ENCODE measurements at regions not wholly inside any gene's neighbourhood (a gene's known extent, or its start where the extent isn't known, plus 50 kb on each side); places are given as distances from the start of the nearest gene placed in this dataset.

DNA sequence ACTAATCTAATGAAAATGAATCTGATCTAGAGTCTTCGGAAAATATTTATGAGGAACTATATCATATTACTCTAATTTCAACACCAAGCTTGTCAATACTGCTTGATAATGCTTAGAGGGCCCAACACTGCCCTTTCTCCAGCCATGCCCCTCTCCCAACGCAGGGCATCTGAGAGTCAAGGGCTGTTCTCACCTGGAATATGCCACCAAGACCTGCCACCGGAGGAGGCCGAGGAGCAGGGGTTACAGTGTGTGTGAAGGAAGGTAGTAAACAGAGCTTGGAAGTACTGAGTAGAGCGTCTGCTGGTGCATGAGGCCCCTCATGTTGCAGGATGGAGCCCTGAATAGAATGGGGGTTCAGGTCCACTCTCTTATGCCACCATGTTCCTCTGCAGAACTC, 301.3 kb upstream of the MPDZ start:
- Histone ChIP-seq H3K4me1 (ENCODE audit: insufficient read depth, low read length, poor library complexity, severe bottlenecking) (no peaks in the 10 kb centered on the region), H3K36me3 (ENCODE audit: insufficient read depth, low read length, poor library complexity, severe bottlenecking) (no peaks in the 10 kb centered on the region), H3K9me3 (ENCODE audit: low read depth, low read length, poor library complexity, severe bottlenecking) (no peaks in the 10 kb centered on the region), H3K27ac (ENCODE audit: low read depth, low read length, poor library complexity, severe bottlenecking) (no peak overlapping the region), H3K4me3 (ENCODE audit: low read depth, low read length, poor library complexity, severe bottlenecking) (no peak overlapping the region), H3K27me3 (replicated peaks; ENCODE audit: insufficient read depth, low read depth, low read length, poor library complexity) (no peaks in the 10 kb centered on the region)
- intact Hi-C loops (cut with micrococcal nuclease; ENCODE audit: unreplicated experiment), result no loop called here
- no peak for TF ChIP-seq EZH2 (IDR thresholded peaks at IDR 0.05; ENCODE audit: borderline replicate concordance, low read depth, low read length, poor library complexity, severe bottlenecking)
- TF ChIP-seq, protein P1, sequence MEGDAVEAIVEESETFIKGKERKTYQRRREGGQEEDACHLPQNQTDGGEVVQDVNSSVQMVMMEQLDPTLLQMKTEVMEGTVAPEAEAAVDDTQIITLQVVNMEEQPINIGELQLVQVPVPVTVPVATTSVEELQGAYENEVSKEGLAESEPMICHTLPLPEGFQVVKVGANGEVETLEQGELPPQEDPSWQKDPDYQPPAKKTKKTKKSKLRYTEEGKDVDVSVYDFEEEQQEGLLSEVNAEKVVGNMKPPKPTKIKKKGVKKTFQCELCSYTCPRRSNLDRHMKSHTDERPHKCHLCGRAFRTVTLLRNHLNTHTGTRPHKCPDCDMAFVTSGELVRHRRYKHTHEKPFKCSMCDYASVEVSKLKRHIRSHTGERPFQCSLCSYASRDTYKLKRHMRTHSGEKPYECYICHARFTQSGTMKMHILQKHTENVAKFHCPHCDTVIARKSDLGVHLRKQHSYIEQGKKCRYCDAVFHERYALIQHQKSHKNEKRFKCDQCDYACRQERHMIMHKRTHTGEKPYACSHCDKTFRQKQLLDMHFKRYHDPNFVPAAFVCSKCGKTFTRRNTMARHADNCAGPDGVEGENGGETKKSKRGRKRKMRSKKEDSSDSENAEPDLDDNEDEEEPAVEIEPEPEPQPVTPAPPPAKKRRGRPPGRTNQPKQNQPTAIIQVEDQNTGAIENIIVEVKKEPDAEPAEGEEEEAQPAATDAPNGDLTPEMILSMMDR (conservative IDR thresholded peaks at IDR 0.05; ENCODE audit: low read depth, low read length), result no peak
- ChIA-PET CTCF (no interaction called here), POLR2A (ENCODE audit: low non-redundant PET) (no interaction called here)
- BruUV-seq (replicated peaks), result no TSS peak
- DNase-seq (ENCODE audit: low spot score), result no peak

DNA sequence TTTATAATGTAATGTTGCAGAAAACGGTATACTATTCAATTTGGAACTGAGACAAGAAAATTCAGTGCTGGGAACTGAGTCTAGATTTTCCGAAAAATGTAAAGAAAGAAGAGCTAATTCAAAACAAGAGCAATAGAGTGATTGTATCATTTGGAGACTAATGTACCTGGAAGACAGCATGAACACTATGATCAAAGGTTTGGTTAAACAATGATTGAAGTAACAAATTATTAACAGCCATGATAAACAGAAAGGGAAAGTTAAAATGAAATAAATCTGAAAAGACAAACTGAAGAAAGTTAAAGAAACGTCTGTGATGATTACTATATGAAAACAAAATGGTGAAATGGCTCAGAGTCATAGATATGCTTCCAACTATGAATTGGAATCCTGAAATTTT, 300.6 kb upstream of the MPDZ start:
- intact Hi-C loops (cut with micrococcal nuclease; ENCODE audit: unreplicated experiment), result no loop called here
- POLR2A ChIA-PET (ENCODE audit: low non-redundant PET), result no interaction called here
- Histone ChIP-seq H3K9me3 (ENCODE audit: low read depth, low read length, poor library complexity, severe bottlenecking) (no peaks in the 10 kb centered on the region), H3K36me3 (ENCODE audit: insufficient read depth, low read length, poor library complexity, severe bottlenecking) (no peaks in the 10 kb centered on the region), H3K27ac (ENCODE audit: low read depth, low read length, poor library complexity, severe bottlenecking) (no peak overlapping the region), H3K4me3 (ENCODE audit: low read depth, low read length, poor library complexity, severe bottlenecking) (no peak overlapping the region), H3K27me3 (replicated peaks; ENCODE audit: insufficient read depth, low read depth, low read length, poor library complexity) (no peaks in the 10 kb centered on the region), H3K4me1 (ENCODE audit: insufficient read depth, low read length, poor library complexity, severe bottlenecking) (no peaks in the 10 kb centered on the region)
- BruUV-seq (replicated peaks), result no TSS peak
- TF ChIP-seq, protein P1 (conservative IDR thresholded peaks at IDR 0.05; ENCODE audit: low read depth, low read length), result no peak
- TF ChIP-seq EZH2 (IDR thresholded peaks at IDR 0.05; ENCODE audit: borderline replicate concordance, low read depth, low read length, poor library complexity, severe bottlenecking), result no peak
- no peak for DNase-seq (ENCODE audit: low spot score)
- CTCF ChIA-PET, result no interaction called here

DNA sequence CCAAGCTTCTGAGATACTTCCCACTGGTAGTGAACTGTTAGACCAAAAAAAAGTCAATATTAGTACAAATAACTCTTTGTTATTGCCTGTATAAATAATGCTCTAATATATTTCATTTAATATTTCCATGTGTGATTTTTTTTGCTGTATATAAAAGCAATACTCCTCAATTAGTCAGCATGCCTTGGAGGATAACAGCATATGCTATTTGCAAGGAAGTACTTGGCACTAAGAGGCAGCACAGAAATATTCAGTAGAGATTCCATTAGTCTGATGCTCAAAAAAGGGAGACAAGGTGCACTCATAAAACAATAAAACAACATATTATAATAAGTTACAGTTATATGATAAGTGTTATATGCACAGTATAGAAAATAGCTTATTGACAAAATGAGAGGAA, 296.6 kb upstream of the MPDZ start:
- H3K27ac ChIP-seq (ENCODE audit: low read depth, low read length, poor library complexity, severe bottlenecking), result no peak overlapping the region
- no TSS peak for BruUV-seq (replicated peaks)
- ChIA-PET CTCF (no interaction called here), POLR2A (ENCODE audit: low non-redundant PET) (no interaction called here)
- intact Hi-C loops (cut with micrococcal nuclease; ENCODE audit: unreplicated experiment), result no loop called here
- no peaks in the 10 kb centered on the region for H3K9me3 ChIP-seq (ENCODE audit: low read depth, low read length, poor library complexity, severe bottlenecking)
- TF ChIP-seq, protein P1 (conservative IDR thresholded peaks at IDR 0.05; ENCODE audit: low read depth, low read length), result no peak
- TF ChIP-seq EZH2 (IDR thresholded peaks at IDR 0.05; ENCODE audit: borderline replicate concordance, low read depth, low read length, poor library complexity, severe bottlenecking), result no peak
- H3K36me3 ChIP-seq (ENCODE audit: insufficient read depth, low read length, poor library complexity, severe bottlenecking), result no peaks in the 10 kb centered on the region
- no peak for DNase-seq (ENCODE audit: low spot score)
- H3K4me1 ChIP-seq (ENCODE audit: insufficient read depth, low read length, poor library complexity, severe bottlenecking), result no peaks in the 10 kb centered on the region
- no peak overlapping the region for H3K4me3 ChIP-seq (ENCODE audit: low read depth, low read length, poor library complexity, severe bottlenecking)
- no peaks in the 10 kb centered on the region for H3K27me3 ChIP-seq (replicated peaks; ENCODE audit: insufficient read depth, low read depth, low read length, poor library complexity)

Measured in A673 (cell line).